ENCODE measurements at regions not wholly inside any gene's neighbourhood (a gene's known extent, or its start where the extent isn't known, plus 50 kb on each side); places are given as distances from the start of the nearest gene placed in this dataset.
"Not testable (repeated sequence)": the region's sequence is repeated elsewhere in the genome, so short reads cannot be mapped to it uniquely, and the experiment has no call there.

DNA sequence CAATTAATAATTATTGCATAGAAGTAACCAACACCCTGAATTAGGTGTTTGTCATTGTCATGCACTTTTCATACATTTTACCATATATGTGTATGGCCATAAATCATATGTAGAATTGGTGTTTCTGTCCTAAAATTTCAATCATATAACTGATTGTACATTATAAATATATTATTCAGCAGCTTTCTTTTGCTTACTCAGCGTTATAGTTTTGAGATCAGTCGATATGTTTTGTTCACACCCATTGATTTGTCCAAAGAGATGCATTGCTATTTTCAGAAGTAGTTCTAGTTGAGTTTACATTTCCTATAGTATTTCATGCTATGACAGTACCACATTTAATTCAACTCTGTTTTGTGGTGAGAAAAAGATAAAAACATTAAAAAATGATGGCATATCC is 50.5 kb upstream of the PARP4 start:
- no peak for DNase-seq

DNA sequence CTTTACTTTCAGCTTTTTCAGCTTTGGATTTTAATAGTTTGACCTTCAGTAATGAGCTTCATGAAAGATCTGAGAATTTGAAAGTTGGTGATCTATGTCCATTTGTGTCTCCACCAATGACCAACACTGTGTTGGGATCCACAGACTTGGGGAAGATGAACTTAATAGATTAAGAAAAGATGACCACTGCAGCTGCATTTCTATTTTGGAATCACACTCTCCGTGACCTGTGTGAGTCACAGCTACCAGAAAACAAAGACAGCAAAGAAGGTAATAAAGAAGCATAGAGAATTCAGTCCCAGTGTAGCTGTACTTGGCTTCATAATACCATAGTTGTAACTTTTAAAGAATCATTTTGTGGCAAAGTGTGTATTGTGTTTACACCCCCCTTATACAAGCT is 51.4 kb upstream of the PARP4 start:
- DNase-seq = not testable (repeated sequence)

DNA sequence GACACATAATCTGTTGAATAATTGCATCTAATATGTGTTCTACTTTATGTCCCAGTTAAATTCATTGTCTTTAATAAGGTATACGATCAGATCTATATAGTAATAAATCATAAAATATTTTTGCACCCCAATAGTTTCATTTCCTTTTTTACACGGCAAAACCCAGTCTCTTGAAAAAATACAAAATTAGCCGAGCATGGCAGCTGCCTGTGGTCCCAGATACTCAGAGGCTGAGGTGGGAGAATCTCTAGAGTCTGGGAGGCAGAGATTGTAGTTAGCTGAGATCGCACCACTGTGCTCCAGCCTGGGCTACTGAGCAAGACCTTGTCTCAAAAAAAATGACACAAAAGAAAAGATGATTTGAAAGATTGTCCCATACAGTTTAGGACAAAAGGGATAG is 52.3 kb upstream of the PARP4 start:
- DNase-seq = no peak

DNA sequence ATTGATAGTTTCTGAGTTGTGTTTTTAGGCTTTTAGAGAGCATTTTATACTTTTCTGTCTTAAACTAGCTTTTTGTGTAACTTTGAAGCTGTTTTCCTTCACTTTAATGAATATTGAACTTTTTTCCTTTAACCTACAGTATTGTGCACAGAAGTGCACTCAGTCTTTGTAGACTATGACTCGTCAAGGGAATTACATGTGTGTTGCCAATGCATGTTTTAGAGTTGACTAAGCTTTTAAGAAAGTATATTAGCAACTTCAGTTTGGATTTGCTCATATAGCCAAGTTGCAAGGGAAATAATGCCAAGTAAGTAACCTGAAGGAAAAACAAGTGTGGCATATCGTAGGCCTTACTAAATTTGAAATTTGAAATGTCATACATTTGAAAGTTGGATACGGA is 55.0 kb upstream of the PARP4 start:
- DNase-seq = not testable (repeated sequence)

DNA sequence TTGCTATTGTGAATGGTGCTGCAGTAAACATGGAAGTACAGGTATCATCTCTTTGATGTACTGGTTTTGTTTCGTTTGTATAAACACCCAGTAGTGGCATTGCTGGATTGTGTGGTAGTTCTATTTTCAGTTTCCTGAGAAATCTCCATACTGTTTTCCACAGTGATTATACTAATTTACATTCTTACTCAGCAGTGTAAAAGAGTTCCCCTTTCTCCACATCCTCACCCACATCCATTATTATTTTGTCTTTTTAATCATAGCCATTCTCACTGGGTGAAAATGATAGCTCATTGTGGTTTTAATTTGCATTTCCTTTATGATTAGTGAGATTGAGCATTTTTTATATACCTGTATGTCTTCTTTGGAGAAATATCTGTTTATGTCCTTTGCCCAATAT is 62.3 kb upstream of the PARP4 start:
- no peak for DNase-seq

DNA sequence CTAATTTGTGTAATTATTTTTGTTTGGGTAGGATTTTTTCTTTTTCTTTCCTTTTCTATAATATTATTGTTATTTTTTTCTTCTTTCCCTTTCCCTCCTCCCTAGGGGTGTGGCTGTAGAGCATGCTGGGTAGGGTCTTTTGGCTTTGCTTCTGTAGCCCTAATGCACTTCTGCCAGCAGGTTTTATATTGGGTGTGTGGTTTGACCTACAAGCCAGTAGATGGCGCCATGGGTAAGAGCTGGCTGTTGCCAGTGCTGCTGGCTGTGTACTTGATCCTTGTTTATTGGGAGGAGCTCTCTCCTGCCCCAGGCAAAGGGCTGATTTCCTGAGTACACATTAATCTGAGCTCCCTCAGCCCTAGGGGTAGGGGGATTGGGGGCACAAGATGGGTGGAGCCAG is 67.7 kb upstream of the PARP4 start:
- peak in 1 of 2 experiments; percentile 1 for DNase-seq

DNA sequence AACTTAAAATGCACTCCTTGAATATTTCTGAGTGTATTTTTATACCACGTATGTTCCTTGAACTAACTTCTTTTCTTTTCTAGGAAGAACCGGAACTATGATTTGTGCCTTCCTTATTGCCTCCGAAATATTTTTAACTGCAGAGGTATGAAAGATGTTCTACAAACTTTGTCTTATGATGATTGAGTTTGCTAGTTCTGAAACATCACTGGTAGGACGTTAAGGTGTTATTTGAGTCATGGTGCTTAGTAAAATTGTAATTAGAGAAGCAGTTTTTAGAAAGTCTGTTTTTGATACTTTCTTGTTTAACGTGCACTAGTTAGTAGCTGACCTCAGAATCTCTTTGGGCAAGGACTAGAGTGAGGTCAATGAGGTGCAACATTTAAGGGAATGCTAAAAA is 69.0 kb upstream of the PARP4 start:
- DNase-seq = not testable (repeated sequence)

DNA sequence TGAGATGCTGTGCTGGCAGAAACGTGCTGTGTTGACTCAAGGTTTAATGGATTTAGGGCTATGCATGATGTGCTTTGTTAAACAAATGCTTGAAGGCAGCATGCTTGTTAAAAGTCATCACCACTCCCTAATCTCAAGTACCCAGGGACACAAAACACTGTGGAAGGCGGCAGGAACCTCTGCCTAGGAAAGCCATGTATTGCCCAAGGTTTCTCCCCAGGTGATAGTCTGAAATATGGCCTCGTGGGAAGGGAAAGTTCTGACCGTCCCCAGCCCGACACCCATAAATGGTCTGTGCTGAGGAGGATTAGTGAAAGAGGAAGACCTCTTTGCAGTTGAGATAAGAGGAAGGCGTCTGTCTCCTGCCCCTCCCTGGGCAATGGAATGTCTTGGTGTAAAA is 79.1 kb upstream of the PARP4 start:
- DNase-seq = not testable (repeated sequence)

DNA sequence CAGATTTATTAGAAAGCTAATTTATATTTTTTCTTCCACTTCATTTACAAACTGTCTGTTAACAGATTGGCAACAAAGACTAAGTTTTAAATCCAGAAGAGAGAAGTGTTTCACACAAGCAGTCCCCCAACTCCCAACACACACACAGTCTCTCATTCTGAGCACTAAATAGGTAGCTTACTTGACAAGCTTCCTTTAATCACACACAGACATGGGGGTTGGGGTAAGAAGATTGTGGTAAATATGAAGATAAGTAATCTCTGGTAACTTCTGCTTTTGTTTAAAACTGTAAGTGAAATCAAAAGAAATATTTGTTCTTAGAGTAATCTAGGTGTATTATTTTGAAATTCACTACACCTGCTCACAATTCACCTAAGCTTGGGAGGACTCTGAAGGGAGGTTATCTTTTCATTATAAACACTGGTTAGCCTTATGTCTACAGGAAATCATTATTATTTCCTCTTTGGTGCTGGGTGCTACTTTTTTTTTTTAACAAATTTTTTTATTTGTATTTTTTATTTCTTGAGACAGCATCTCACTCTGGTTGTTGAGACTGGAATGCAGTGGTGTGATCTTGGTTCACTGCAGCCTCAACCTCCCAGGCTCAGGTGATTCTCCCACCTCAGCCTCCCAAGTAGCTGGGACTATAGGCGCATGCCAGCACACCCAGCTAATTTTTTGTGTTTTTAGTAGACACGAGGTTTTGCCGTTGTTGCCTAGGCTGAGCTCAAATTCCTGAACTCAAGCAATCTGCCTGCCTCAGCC is 82.1 kb upstream of the ATP12A start:
- peak in 1 of 2 experiments; percentile 3 for DNase-seq

DNA sequence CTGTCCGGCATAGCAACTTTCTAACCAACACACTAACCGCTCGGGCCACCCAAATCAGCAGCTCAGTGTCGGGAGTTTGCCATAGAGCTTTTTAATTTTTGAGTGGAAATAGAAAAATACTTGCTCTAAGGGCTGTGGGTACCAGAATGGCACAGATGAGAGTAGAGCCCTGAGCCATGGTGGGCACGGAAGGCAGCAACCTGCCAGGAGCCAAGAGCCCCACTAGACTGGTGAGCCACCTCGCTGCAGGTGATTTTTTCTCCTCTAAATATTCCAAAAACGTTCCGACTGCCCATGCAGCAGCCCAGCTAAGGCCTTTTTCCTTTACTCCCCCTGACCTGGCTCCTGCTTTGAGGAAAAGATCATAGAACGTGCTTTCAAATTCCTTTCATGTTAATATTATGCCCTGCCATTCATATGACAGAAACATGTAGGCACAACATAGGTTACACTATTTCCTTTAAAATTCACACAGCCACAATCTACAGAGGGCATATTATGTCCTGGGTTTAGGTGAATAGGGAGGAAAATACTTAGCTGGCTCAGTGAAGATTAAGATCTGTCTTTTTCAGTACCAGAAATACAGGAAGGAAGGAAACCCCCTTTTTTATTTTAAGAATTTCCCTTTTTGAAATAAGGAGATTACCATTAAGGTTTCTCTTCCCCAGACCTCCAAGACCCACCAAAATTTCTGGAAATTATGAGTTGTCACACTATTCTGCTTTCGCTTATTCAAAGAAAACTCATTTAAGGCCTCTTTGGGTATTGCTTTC is 81.0 kb upstream of the ATP12A start:
- DNase-seq = not testable (repeated sequence)

DNA sequence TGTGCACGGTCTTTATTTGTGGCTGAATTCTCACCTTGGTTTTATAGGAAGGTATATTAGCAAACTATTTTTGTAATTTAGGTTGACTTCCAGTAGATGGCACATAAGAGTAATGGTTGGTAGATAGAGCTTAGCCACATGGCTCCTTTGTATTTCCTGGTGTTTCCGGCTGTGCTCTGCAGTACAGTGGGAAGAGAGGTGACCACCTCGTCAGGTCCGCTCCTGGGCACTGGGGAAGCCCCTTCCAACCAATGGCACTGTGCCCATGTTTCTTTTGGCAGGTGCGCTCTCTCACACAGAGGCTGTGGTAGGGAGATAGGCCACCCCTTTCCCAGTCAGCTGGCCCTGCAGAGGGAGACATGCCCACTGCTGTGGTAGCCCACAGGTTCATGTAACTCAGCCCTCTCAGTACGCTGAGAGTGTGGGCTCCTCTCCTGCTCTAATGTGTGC is 74.3 kb upstream of the ATP12A start:
- peak; percentile 45 to 52 for DNase-seq

DNA sequence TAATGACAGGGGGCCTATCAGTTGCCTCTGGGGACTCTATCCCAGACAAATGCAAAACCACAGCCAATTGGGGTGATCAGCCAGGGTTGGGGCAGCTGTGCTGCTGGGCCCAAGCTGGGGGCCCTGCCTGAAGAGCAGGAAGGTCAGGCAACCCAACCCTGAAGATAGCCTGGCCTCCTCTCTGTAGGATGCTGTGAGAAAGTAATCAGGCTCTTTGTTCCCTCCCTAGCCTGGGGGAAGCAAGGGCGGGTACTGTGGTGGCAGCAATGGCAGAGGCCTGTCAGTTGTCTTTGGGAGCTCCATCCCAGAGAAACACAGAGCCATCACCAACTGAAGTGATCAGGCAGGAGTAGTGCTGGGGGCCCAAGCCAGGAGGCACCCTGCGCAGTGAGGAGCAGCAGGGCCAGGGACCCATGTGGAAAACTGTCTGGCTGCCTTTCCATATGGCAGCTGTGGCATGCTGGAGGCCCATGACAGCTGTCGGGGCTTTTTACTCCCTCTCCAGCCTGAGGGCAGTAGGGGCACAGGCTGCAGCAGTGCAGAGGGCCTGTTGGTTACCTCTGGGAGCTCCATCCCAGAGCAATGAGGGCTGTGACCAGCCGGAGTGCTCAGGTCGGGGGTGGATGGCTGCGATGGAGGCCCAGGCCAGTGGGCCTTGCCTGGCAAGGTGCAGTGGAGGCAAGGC is 73.6 kb upstream of the ATP12A start:
- no peak for DNase-seq

DNA sequence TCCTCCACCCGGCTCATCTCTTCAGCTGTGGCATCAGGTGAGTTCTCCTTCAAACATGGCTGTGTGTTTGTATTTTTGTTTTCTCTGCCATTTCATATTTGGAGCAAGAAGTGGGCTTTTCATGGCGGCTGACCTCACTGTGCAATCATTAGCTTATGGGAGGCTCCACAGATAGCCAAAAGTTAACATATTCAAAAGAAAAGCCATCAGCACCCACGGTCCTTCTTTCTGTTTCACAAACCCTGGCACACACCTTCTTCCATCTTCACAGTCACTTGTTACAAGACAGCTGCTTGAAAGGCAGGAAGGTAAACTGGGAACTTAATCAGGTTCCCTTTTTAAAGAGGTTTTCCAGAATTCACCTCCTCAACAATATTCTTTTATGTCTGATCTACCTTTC is 69.3 kb upstream of the ATP12A start:
- no peak for DNase-seq

DNA sequence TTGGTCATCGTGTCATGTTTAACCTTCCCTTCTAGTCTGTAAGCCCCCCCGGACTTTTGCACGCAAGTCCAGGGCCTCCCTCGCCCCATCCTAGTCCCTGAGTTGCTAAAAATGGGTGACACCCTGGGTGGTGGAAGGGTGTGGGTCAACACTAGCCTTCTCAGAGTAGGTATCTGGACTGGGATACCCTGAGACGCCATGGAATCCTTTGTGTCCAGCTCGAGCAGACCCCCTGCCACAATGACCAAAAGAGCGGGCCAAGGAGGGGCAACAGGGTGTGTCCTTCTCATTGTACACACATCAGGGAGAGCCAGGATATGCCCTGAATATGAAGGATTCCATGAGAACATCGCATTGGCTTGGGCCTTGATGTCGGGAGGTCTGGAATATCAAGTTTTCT is 67.5 kb upstream of the ATP12A start:
- no peak for DNase-seq

DNA sequence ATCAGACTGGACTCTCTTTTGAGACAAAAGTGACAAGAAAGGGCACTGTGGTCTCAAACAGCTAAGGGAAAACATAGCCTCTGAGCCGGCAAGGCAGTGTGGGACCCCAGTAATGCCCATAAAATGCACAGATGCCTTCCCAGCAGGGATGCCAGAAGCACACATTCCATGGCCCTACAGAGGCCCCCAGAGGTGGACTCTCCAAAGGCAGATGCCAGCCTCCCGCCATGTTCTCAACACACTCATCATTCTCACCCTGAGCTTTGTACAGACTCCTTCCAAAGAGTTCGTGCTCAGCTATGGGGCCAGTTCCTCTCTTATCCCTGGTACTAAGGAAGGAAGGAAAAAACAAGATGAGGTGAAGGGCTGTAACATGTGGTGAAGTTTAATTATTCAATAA is 67.1 kb upstream of the ATP12A start:
- DNase-seq = no peak

DNA sequence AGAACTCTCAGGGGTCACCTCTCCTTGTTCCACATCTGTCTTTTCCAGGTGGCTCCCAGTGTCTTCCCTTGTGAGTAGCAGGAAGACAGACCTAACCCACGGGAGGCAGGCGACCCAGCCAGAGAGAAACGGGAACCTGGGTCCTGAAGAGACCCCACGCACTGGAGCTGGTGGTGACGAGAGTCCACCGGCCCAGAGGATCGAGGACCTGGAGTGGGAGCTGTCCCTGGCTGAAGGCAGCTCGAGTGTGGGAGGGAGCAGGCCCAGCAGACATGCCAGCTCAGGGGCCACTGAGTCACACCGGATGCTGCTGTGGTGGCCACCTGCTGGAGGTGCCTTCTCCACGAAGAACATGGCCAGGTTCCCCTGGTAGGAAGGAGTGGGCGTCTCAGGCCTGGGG is 66.5 kb upstream of the ATP12A start:
- no peak for DNase-seq

DNA sequence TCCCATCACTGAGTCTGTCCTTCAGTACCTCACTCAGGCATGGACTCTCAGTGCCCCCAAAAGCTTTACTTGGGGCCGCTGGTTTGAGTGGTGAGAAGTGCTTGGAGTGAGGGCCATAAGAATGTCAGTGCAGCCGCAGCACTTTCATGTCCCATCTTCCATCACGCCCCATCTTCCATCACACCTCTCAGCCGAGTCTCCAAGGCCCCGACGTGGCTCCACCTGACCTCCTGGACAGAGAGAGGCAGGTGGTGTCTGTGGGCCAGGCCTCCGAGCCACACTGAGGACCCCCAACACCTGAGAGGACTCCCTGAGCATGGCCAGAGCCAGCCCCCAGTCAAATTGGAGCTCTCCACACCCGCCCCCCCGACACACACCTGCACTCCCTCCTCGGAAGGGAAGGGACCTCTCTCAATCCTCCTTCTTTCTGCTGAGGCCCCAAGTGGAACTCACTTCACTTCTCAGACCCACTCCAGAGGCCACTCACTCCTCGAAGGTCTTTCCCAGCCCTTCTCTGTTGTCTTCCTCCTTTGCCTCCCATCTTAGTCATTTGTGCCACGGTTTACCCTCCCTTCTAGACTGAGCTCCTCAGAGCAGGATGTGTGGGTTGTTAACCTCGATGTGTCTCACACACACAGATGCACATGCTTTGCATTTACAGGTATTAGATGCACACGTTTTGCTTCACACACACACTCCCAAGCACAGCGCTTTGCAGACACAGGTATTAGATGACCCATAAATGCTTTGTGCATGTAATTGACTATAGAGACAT is 65.7 kb upstream of the ATP12A start:
- no peak for DNase-seq

DNA sequence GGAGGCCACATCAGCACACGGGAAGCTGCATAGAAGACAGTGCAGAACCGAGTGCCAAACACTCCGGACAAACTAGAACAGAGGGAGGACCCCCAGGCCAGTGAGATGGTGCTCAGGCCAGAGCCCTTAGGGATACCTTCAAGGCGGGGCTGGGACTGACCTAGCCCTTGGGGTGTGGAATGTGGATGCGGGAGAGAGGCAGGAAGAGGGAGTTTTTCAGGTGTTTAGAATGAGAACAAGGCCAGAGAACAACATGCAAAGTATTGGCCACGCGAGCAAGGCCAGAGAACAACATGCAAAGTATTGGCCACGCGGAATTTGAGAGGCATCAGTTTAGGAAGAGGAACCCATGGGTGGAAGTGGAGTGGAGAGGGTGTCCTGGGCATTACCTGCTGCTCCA is 65.1 kb upstream of the ATP12A start:
- no peak for DNase-seq

DNA sequence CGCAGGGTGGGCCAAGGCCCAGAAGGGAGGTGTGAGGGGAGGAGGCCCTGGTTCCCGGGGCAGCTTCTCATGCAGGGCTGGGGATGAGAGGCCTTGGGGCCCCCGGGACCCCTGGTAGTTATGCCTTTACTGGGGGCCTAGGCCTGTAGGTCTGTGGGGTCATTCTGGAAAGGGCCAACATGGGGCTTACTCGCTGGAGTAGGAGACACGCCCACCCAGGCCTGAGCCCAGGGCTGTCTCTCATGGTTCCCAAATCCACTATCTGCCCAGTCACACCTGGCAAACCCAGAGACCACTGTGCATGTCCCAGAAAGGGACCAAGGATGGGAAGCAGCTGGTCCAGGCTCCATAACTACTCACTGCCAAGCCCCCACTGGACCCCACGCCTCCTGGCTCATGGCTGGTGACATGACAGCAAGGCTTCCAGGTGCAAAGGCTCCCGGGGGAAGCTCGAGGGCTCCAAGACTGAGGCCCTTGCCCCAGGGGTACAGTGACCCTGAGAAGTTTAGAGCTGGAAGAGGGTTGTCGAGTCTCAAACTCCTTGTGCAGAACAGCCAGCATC is 64.2 kb upstream of the ATP12A start:
- no peak for DNase-seq

DNA sequence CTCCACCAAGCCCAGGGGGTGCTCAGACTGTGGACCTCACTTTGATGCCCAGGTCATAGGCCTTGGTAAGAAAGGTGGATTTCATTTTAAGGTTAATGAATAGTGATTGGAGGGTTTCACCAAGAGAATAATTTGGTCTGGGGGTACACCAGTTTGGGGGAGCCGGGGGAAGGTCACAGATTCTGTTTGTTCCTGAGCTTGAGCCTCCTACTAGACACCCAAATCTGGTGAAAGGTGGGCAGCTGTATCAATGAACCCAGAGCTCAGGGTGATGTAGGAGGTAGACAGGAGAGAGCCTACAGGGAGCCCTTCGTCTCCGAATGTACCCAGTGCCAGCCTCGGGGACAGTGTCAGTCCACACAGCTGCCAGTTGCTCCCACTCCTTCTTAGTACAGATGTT is 63.7 kb upstream of the ATP12A start:
- no peak for DNase-seq

DNA sequence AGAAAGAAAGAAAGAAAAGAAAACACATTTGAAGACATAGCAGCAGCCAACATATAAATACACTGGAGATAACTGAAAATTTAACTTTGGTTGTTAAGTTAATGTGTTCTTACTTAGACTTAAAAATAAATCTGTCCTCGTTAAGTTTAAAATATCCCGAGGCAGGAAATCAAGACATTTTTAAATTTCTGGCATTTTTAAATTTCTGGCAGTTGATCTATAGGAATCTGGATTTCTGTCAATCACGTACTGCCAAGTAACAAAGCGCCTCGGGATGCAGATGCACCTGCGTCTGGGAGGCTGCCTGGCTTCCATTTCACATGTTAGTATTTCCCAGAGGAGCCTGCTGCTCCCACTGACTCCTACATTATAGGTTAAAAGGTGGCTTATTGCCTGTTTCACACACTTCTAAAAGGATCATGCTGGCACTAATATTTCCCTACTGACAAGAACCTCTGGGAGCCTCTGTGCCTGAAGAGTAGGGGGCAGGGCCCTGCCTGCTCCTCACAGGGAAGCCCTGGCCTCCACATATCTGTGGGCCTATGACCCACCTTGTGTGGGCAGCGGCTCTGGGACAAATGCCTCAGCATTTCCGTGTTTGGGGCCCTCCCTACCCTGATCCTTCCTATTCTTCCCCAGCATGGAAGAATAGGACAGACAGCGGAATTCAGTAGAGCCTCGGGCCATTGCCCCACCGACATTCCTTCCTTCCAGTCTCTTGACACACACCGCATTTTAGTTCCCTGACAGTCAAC is 62.8 kb upstream of the ATP12A start:
- DNase-seq = no peak

All from Kasumi-1 (cell line).